CD4-positive, alpha-beta T cell treated with Interleukin-2 at 100 ng/mL for 4 hours (primary cell): ENCODE measurements at regions not wholly inside any gene's neighbourhood (a gene's known extent, or its start where the extent isn't known, plus 50 kb on each side); places are given as distances from the start of the nearest gene placed in this dataset.
"Not testable (repeated sequence)": the region's sequence is repeated elsewhere in the genome, so short reads cannot be mapped to it uniquely, and the experiment has no call there.

ENCODE experiments used
- DNase-seq: peaks from one replicate; pipeline ENCODE4 v3.0.0-alpha.2; 2020; ENCODE audit warnings: low spot score

- no peak for DNase-seq
These were observed 204.5 kb downstream of the ACKR3 start for GRCh38 chr2:236774171-236774570.

GRCh38 chr2:236775511-236775910 is 205.9 kb downstream of the ACKR3 start:
- no peak for DNase-seq

GRCh38 chr2:236776206-236776605 is 206.6 kb downstream of the ACKR3 start:
- DNase-seq = no peak

- no peak for DNase-seq
These were observed 207.1 kb downstream of the ACKR3 start for GRCh38 chr2:236776695-236777251.

- no peak for DNase-seq
These were observed 207.8 kb downstream of the ACKR3 start for GRCh38 chr2:236777408-236777807.

- DNase-seq = no peak
These were observed 212.6 kb downstream of the ACKR3 start for GRCh38 chr2:236781933-236782816.

GRCh38 chr2:236782938-236783337 is 213.3 kb downstream of the ACKR3 start:
- no peak for DNase-seq

GRCh38 chr2:236783417-236784020 is 213.9 kb downstream of the ACKR3 start:
- DNase-seq = no peak

- DNase-seq = no peak
These were observed 216.0 kb downstream of the ACKR3 start for GRCh38 chr2:236785611-236786057.

GRCh38 chr2:236786751-236787150 is 217.1 kb downstream of the ACKR3 start:
- no peak for DNase-seq

- DNase-seq = not testable (repeated sequence)
These were observed 217.8 kb downstream of the ACKR3 start for GRCh38 chr2:236787376-236787775.

- DNase-seq = peak; percentile 4
These were observed 218.3 kb downstream of the ACKR3 start for GRCh38 chr2:236787885-236788284.

- DNase-seq = no peak
These were observed 221.3 kb downstream of the ACKR3 start for GRCh38 chr2:236790963-236791362.

GRCh38 chr2:236793023-236794011 is 223.7 kb downstream of the ACKR3 start:
- DNase-seq = no peak

- DNase-seq = no peak
These were observed 224.7 kb downstream of the ACKR3 start for GRCh38 chr2:236794176-236794957.

- no peak for DNase-seq
These were observed 225.7 kb downstream of the ACKR3 start for GRCh38 chr2:236795169-236795860.

GRCh38 chr2:236795861-236796219 is 226.2 kb downstream of the ACKR3 start:
- DNase-seq = no peak

- no peak for DNase-seq
These were observed 226.6 kb downstream of the ACKR3 start for GRCh38 chr2:236796236-236796635.

GRCh38 chr2:236797411-236797810 is 227.8 kb downstream of the ACKR3 start:
- no peak for DNase-seq

- no peak for DNase-seq
These were observed 228.9 kb downstream of the ACKR3 start for GRCh38 chr2:236798491-236798890.
